ENCODE measurements at regions not wholly inside any gene's neighbourhood (a gene's known extent, or its start where the extent isn't known, plus 50 kb on each side); places are given as distances from the start of the nearest gene placed in this dataset.

- no peak for DNase-seq
Observed at GRCh38 chr7:13159467-13160184, 472.2 kb downstream of the ARL4A start.

GRCh38 chr7:13161125-13161524, 473.7 kb downstream of the ARL4A start:
- no peak for DNase-seq

- DNase-seq: no peak
Observed at GRCh38 chr7:13165854-13166253, 478.4 kb downstream of the ARL4A start.

GRCh38 chr7:13166801-13167200, 479.4 kb downstream of the ARL4A start:
- DNase-seq: no peak

- DNase-seq: no peak
Observed at GRCh38 chr7:13169356-13169755, 481.9 kb downstream of the ARL4A start.

GRCh38 chr7:13174991-13175390, 487.6 kb downstream of the ARL4A start:
- DNase-seq: no peak

GRCh38 chr7:13179011-13179582, 491.7 kb downstream of the ARL4A start:
- DNase-seq: no peak

- no peak for DNase-seq
Observed at GRCh38 chr7:13179775-13180523, 492.5 kb downstream of the ARL4A start.

GRCh38 chr7:13181216-13181615, 493.8 kb downstream of the ARL4A start:
- no peak for DNase-seq

GRCh38 chr7:13185139-13185538, 497.7 kb downstream of the ARL4A start:
- no peak for DNase-seq

GRCh38 chr7:13188236-13188805, 500.9 kb downstream of the ARL4A start:
- DNase-seq: no peak

GRCh38 chr7:13188922-13189321, 501.5 kb downstream of the ARL4A start:
- no peak for DNase-seq

GRCh38 chr7:13189668-13190067, 502.2 kb downstream of the ARL4A start:
- no peak for DNase-seq

- no peak for DNase-seq
Observed at GRCh38 chr7:13197501-13197900, 510.1 kb downstream of the ARL4A start.

GRCh38 chr7:13198036-13198435, 510.6 kb downstream of the ARL4A start:
- DNase-seq: no peak

- no peak for DNase-seq
Observed at GRCh38 chr7:13198727-13199126, 511.3 kb downstream of the ARL4A start.

GRCh38 chr7:13201628-13202027, 514.2 kb downstream of the ARL4A start:
- DNase-seq: no peak

GRCh38 chr7:13217768-13218167, 530.3 kb downstream of the ARL4A start:
- no peak for DNase-seq

- DNase-seq: no peak
Observed at GRCh38 chr7:13225068-13225467, 537.6 kb downstream of the ARL4A start.

GRCh38 chr7:13226385-13226784, 539.0 kb downstream of the ARL4A start:
- DNase-seq: no peak

GRCh38 chr7:13231216-13231615, 543.8 kb downstream of the ARL4A start:
- DNase-seq: no peak

GRCh38 chr7:13235436-13235835, 548.0 kb downstream of the ARL4A start:
- DNase-seq: no peak

GRCh38 chr7:13236026-13236425, 548.6 kb downstream of the ARL4A start:
- DNase-seq: no peak

GRCh38 chr7:13240349-13240748, 552.9 kb downstream of the ARL4A start:
- DNase-seq: no peak
